SW 1271 (cell line): ENCODE measurements at regions not wholly inside any gene's neighbourhood (a gene's known extent, or its start where the extent isn't known, plus 50 kb on each side); places are given as distances from the start of the nearest gene placed in this dataset.

Experiments used
- DNase-seq, 2 experiments: peaks; one replicate each; lab custom pipeline; 2025; lab: John Stamatoyannopoulos, UW

- no peak for DNase-seq
Measured at GRCh38 chr14:97299661-97300060, 502.5 kb downstream of the VRK1 start.

GRCh38 chr14:97301931-97302559 is 504.9 kb downstream of the VRK1 start:
- DNase-seq: no peak

GRCh38 chr14:97306133-97306759 is 509.1 kb downstream of the VRK1 start:
- DNase-seq: no peak

GRCh38 chr14:97306760-97307246 is 509.6 kb downstream of the VRK1 start:
- no peak for DNase-seq

GRCh38 chr14:97311411-97311810 is 514.2 kb downstream of the VRK1 start:
- DNase-seq: no peak

GRCh38 chr14:97312910-97313309 is 515.7 kb downstream of the VRK1 start:
- no peak for DNase-seq

GRCh38 chr14:97315790-97316189 is 518.6 kb downstream of the VRK1 start:
- no peak for DNase-seq

- no peak for DNase-seq
Measured at GRCh38 chr14:97318380-97318779, 521.2 kb downstream of the VRK1 start.

- DNase-seq: no peak
Measured at GRCh38 chr14:97319691-97320090, 522.5 kb downstream of the VRK1 start.

- DNase-seq: no peak
Measured at GRCh38 chr14:97328743-97329142, 531.6 kb downstream of the VRK1 start.

GRCh38 chr14:97329701-97330100 is 532.5 kb downstream of the VRK1 start:
- DNase-seq: no peak

GRCh38 chr14:97331058-97331457 is 533.9 kb downstream of the VRK1 start:
- DNase-seq: no peak

GRCh38 chr14:97331526-97331925 is 534.3 kb downstream of the VRK1 start:
- no peak for DNase-seq

- DNase-seq: no peak
Measured at GRCh38 chr14:97336179-97336578, 539.0 kb downstream of the VRK1 start.

- DNase-seq: no peak
Measured at GRCh38 chr14:97336816-97337215, 539.6 kb downstream of the VRK1 start.

GRCh38 chr14:97337267-97337666 is 540.1 kb downstream of the VRK1 start:
- DNase-seq: no peak

- DNase-seq: no peak
Measured at GRCh38 chr14:97337670-97338069, 540.5 kb downstream of the VRK1 start.

- no peak for DNase-seq
Measured at GRCh38 chr14:97344666-97345065, 547.5 kb downstream of the VRK1 start.

- no peak for DNase-seq
Measured at GRCh38 chr14:97346675-97347074, 549.5 kb downstream of the VRK1 start.

GRCh38 chr14:97349463-97349862 is 552.3 kb downstream of the VRK1 start:
- no peak for DNase-seq

GRCh38 chr14:97349946-97350345 is 552.8 kb downstream of the VRK1 start:
- no peak for DNase-seq

GRCh38 chr14:97350415-97350814 is 553.2 kb downstream of the VRK1 start:
- no peak for DNase-seq

GRCh38 chr14:97350894-97351731 is 553.9 kb downstream of the VRK1 start:
- DNase-seq: no peak
